ENCODE measurements at regions not wholly inside any gene's neighbourhood (a gene's known extent, or its start where the extent isn't known, plus 50 kb on each side); places are given as distances from the start of the nearest gene placed in this dataset.

DNA sequence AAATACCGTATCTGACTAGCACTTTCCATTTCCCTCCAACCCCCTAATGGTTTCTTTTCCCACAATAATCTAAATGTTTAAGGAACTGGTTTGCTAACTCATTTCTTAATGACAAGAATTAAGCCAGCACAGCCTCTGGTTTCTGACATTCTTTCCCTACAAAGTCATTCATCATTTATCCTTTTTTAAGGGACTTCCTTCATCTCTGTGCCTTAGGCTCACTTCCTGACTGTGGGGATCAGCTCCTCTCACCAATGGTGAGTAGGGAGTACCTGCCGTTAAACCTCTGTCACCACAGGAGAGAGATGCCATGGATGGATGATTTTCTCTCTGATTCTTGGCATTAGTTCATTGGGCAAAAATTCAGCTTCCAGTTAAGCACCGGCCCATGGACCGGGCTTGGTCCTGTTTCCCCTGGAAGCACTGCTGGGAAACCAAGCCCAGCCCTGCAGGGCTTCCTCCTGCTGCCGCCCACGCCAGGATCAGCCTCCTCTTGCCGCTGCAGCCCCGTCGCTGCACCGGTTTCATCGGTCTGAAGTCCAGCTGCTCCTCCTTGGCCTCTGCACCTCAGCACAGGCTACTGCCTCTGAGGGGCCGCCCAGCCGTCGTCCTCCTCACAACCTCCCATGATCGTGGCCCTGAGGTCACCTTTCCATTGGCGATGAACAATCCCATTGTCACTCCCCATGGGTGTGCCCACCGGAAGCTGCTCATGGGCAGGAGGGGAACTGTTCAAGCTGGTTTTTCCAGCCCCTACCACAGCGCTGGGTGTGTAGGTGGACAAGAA, 64.0 kb upstream of the ZNF516 start:
- Histone ChIP-seq H3K36me3 (ENCODE audit: control insufficient read depth, insufficient read depth, low read length) (no peaks in the 10 kb centered on the region), H3K9me3 (ENCODE audit: control insufficient read depth, insufficient read depth, low read depth, low read length) (no peaks in the 10 kb centered on the region), H3K4me3 (ENCODE audit: low read depth, low read length) (no peak overlapping the region), H3K4me1 (ENCODE audit: control insufficient read depth, insufficient read depth, low read length) (no peaks in the 10 kb centered on the region), H3K27me3 (ENCODE audit: control insufficient read depth, insufficient read depth, low read length) (no peaks in the 10 kb centered on the region), H3K9ac (ENCODE audit: low read length) (no peak overlapping the region), H3K27ac (ENCODE audit: low read depth, low read length) (no peak overlapping the region)

DNA sequence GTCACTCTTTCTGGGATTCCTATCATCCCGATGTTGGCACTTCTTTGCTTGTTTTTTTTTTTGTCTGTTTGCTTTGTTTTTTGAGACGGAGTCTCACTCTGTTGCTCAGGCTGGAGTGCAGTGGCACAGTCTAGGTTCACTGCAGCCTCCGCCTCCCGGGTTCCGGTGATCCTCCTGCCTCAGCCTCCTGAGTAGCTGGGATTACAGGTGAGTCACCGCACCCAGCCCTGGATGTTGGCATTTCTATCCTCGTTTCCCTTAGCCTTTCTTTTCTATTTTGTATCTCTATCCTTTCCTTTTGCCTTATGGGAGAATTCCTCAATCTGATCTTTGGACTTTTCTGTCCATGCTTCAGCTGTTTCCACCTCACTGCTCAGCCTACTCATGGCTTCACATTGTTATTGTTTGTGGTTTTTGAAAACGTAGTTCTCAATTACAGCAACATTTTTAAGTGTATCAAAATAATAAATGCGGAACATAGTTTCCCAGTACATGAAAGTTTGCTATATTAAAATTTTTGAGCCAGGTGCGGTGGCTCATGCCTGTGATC, 62.1 kb upstream of the ZNF516 start:
- Histone ChIP-seq H3K27me3 (ENCODE audit: control insufficient read depth, insufficient read depth, low read length) (no peaks in the 10 kb centered on the region), H3K27ac (ENCODE audit: low read depth, low read length) (no peak overlapping the region), H3K4me1 (ENCODE audit: control insufficient read depth, insufficient read depth, low read length) (no peaks in the 10 kb centered on the region), H3K4me3 (ENCODE audit: low read depth, low read length) (no peak overlapping the region), H3K9me3 (ENCODE audit: control insufficient read depth, insufficient read depth, low read depth, low read length) (no peaks in the 10 kb centered on the region), H3K9ac (ENCODE audit: low read length) (no peak overlapping the region), H3K36me3 (ENCODE audit: control insufficient read depth, insufficient read depth, low read length) (no peaks in the 10 kb centered on the region)

DNA sequence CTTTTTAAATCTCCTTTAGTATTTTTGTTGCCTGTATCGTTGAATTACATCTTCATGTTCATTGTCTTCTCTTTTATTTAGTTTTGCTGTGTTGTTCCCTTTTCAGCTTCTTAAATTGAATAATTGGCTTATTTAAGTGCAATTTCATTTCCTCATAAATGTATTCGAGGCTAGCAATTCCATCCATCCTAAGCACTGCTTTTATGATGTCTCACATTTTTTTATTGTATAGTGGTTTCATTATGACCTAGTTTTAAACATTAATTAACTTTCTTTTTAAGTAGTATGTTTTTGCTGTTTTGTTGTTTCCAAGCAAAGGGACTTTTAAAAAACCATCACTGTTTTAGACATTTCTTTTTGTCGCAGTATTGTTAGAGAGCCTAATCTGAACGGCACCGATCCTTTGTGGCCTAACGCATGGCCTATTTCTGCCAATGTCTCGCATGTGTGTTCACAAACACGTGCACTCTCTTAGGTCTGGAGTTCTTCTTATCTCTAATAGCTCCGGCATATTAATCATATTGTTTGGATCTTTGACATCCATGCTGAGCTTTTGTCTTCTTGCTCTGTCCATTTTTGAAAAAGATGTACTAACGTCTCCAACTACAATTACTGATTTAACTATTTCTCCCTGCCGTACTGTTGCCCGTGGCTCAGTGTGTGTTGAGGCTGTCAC, 59.6 kb upstream of the ZNF516 start:
- Histone ChIP-seq H3K36me3 (ENCODE audit: control insufficient read depth, insufficient read depth, low read length) (no peaks in the 10 kb centered on the region), H3K9me3 (ENCODE audit: control insufficient read depth, insufficient read depth, low read depth, low read length) (no peaks in the 10 kb centered on the region), H3K27me3 (ENCODE audit: control insufficient read depth, insufficient read depth, low read length) (no peaks in the 10 kb centered on the region), H3K4me1 (ENCODE audit: control insufficient read depth, insufficient read depth, low read length) (no peaks in the 10 kb centered on the region), H3K4me3 (ENCODE audit: low read depth, low read length) (no peak overlapping the region), H3K27ac (ENCODE audit: low read depth, low read length) (no peak overlapping the region), H3K9ac (ENCODE audit: low read length) (no peak overlapping the region)

DNA sequence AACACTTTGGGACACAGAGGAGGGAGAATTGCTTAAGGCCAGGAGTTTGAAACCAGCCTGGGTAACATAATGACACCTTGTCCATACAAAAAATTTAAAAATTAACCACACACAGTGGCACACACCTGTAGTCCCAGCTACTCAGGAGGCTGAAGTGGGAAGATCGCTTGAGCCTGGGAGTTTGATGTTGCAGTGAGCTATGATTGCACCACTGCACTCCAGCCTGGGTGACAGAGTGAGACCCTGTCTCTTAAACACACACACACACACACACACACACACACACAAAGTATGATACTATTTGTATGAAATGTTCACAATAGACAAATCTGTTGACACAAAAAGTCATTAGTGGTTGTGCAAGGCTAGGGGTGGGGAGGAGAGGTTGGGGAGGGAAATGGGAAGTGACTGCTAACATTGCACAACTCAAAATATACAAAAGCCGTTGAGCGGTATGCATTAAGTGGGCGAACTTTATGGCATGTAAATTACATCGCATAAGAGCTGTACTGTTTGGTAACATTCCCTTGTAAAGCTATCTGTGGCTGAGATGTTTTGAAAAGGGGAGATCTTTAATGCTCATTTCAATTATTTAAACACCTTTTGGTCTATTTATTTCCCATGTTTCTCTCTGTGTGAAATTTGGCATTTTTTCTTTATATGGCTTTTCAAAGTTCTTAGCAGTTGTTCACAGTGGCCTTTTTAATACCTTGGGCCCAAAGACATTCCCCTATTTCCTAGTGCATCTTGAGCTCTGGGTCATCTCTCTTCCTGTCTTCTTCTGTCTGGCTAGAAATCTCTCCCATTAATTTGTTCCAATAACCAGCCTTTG, 58.9 kb upstream of the ZNF516 start:
- H3K9me3 ChIP-seq (ENCODE audit: control insufficient read depth, insufficient read depth, low read depth, low read length), result no peaks in the 10 kb centered on the region
- H3K27ac ChIP-seq (ENCODE audit: low read depth, low read length), result no peak overlapping the region

DNA sequence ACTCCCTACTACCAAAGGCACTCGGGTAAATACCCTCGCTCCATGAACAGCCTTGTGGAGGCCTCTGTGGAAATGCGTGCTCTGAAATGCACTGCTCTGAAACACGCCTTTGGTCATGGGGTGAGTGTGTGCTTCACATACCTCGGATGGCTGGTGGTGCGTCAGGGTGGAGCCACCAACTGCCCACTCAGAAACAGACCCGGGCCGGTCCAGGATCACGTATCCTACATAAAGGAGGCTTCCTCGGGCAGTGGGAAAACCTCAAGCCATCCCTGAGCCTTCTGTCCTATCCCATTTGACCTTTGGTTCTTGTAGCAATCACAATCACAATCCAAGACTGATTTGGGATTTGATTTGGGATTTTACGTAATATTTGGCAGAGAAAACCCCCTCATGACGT, 53.5 kb upstream of the ZNF516 start:
- peaks cover 30% of the 10 kb centered on the region for H3K4me1 ChIP-seq (ENCODE audit: control insufficient read depth, insufficient read depth, low read length)
- no peaks in the 10 kb centered on the region for H3K27me3 ChIP-seq (ENCODE audit: control insufficient read depth, insufficient read depth, low read length)
- H3K4me3 ChIP-seq (ENCODE audit: low read depth, low read length), result no peak overlapping the region
- H3K27ac ChIP-seq (ENCODE audit: low read depth, low read length), result no peak overlapping the region
- no peaks in the 10 kb centered on the region for H3K36me3 ChIP-seq (ENCODE audit: control insufficient read depth, insufficient read depth, low read length)
- H3K9me3 ChIP-seq (ENCODE audit: control insufficient read depth, insufficient read depth, low read depth, low read length), result no peaks in the 10 kb centered on the region
- H3K9ac ChIP-seq (ENCODE audit: low read length), result no peak overlapping the region

More for the DNA sequence above, 58.9 kb upstream of the ZNF516 start:
- no peak overlapping the region for H3K4me3 ChIP-seq (ENCODE audit: low read depth, low read length)
- no peaks in the 10 kb centered on the region for H3K4me1 ChIP-seq (ENCODE audit: control insufficient read depth, insufficient read depth, low read length)
- H3K9ac ChIP-seq (ENCODE audit: low read length), result no peak overlapping the region
- H3K36me3 ChIP-seq (ENCODE audit: control insufficient read depth, insufficient read depth, low read length), result no peaks in the 10 kb centered on the region
- H3K27me3 ChIP-seq (ENCODE audit: control insufficient read depth, insufficient read depth, low read length), result no peaks in the 10 kb centered on the region

DNA sequence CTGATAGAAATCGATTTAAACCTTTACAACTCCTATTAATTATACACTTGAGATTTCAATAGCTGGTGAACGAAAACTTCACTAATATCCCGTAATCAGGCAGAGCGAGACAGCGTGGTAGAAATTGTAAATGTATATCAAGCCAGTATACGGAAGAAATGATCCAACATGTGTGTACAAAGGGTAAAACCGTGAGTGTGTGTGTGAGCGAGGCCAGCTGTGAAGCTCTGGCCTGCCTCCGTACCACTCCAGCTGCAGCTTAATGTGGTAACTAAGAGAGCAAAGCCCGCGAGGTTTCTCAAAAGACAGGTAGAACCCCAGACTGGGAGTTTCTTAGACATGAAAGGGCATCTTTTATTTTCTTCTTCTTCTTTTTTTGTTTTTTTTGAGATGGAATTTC, 52.3 kb upstream of the ZNF516 start:
- Histone ChIP-seq H3K9me3 (ENCODE audit: control insufficient read depth, insufficient read depth, low read depth, low read length) (no peaks in the 10 kb centered on the region), H3K9ac (ENCODE audit: low read length) (no peak overlapping the region), H3K4me3 (ENCODE audit: low read depth, low read length) (no peak overlapping the region), H3K4me1 (ENCODE audit: control insufficient read depth, insufficient read depth, low read length) (peaks cover 30% of the 10 kb centered on the region), H3K36me3 (ENCODE audit: control insufficient read depth, insufficient read depth, low read length) (no peaks in the 10 kb centered on the region), H3K27me3 (ENCODE audit: control insufficient read depth, insufficient read depth, low read length) (no peaks in the 10 kb centered on the region), H3K27ac (ENCODE audit: low read depth, low read length) (no peak overlapping the region)

DNA sequence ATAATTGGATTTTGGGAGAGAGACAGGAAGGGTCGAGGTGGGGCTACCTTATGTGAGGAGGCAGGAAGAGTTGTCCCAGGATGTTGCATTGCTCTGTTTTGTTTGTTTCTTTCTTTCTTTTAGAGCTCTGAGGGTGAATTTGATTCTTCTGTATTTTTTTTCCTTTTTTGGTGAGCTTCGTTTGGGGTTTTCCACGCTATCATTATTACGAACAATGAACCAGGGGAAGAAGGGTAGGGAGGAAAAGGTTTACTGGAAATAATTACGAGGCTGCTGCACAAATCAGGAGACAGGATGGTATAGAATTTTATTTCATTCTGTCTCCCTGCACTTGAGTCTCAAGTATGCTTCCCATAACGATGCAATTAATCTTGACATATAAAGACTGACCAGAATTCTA, 51.4 kb upstream of the ZNF516 start:
- Histone ChIP-seq H3K4me1 (ENCODE audit: control insufficient read depth, insufficient read depth, low read length) (peaks cover 30% of the 10 kb centered on the region), H3K27me3 (ENCODE audit: control insufficient read depth, insufficient read depth, low read length) (no peaks in the 10 kb centered on the region), H3K9me3 (ENCODE audit: control insufficient read depth, insufficient read depth, low read depth, low read length) (no peaks in the 10 kb centered on the region), H3K36me3 (ENCODE audit: control insufficient read depth, insufficient read depth, low read length) (no peaks in the 10 kb centered on the region), H3K27ac (ENCODE audit: low read depth, low read length) (no peak overlapping the region), H3K4me3 (ENCODE audit: low read depth, low read length) (no peak overlapping the region), H3K9ac (ENCODE audit: low read length) (no peak overlapping the region)

DNA sequence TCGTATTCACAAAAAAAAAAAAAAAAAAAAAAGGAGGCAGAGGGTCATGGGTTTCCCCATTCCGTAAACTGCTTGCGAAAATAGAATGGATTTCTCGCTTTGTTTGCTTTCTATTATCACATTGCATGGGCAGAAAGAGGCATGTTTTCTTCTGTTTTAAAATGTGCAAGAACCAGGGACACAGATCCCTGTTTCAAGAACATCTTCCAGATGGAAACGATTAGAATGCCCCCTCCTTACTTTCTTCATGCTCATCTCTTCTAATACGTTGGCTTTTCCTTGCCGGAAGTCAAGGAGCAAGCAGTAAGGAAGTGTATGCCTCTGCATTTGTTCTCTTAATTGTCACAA, 51.0 kb upstream of the ZNF516 start:
- H3K36me3 ChIP-seq (ENCODE audit: control insufficient read depth, insufficient read depth, low read length), result no peaks in the 10 kb centered on the region
- no peaks in the 10 kb centered on the region for H3K27me3 ChIP-seq (ENCODE audit: control insufficient read depth, insufficient read depth, low read length)
- peaks cover 30% of the 10 kb centered on the region for H3K4me1 ChIP-seq (ENCODE audit: control insufficient read depth, insufficient read depth, low read length)
- no peak overlapping the region for H3K9ac ChIP-seq (ENCODE audit: low read length)
- no peaks in the 10 kb centered on the region for H3K9me3 ChIP-seq (ENCODE audit: control insufficient read depth, insufficient read depth, low read depth, low read length)
- no peak overlapping the region for H3K4me3 ChIP-seq (ENCODE audit: low read depth, low read length)
- no peak overlapping the region for H3K27ac ChIP-seq (ENCODE audit: low read depth, low read length)

DNA sequence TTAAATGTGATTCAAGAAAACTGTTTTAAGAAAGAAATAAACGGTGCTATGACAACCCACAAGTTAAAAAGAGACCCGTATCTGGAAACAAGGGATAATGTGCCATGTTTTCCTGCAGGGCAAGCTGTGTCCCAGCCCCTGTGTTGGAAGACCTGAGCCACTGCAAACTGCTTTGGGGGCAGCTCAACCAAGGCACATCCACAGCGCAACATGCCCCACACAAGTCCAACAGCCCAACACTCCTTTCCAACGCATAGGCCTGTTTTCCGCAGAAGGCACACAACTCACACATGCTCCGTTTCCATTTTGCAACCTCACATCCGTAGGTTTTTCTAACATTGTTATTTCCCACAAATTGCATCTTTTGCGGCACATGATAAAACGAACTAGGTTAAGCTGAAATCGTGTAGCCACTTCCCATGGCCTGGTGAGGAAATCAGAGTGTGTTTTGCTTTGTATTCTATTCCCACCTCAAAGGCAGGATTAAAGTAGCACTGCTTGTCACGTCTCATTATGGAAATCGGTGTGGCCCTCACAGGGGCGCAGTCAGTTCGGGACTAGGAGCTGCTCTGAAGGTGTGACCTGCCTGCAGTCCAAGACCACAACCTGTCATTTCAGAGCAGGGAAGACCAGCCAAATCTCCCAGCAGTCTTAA, 50.5 kb upstream of the ZNF516 start:
- H3K9ac ChIP-seq (ENCODE audit: low read length), result no peak overlapping the region
- no peak overlapping the region for H3K27ac ChIP-seq (ENCODE audit: low read depth, low read length)
- H3K27me3 ChIP-seq (ENCODE audit: control insufficient read depth, insufficient read depth, low read length), result no peaks in the 10 kb centered on the region
- no peaks in the 10 kb centered on the region for H3K36me3 ChIP-seq (ENCODE audit: control insufficient read depth, insufficient read depth, low read length)
- no peaks in the 10 kb centered on the region for H3K9me3 ChIP-seq (ENCODE audit: control insufficient read depth, insufficient read depth, low read depth, low read length)
- H3K4me3 ChIP-seq (ENCODE audit: low read depth, low read length), result no peak overlapping the region
- H3K4me1 ChIP-seq (ENCODE audit: control insufficient read depth, insufficient read depth, low read length), result peaks cover 30% of the 10 kb centered on the region

DNA sequence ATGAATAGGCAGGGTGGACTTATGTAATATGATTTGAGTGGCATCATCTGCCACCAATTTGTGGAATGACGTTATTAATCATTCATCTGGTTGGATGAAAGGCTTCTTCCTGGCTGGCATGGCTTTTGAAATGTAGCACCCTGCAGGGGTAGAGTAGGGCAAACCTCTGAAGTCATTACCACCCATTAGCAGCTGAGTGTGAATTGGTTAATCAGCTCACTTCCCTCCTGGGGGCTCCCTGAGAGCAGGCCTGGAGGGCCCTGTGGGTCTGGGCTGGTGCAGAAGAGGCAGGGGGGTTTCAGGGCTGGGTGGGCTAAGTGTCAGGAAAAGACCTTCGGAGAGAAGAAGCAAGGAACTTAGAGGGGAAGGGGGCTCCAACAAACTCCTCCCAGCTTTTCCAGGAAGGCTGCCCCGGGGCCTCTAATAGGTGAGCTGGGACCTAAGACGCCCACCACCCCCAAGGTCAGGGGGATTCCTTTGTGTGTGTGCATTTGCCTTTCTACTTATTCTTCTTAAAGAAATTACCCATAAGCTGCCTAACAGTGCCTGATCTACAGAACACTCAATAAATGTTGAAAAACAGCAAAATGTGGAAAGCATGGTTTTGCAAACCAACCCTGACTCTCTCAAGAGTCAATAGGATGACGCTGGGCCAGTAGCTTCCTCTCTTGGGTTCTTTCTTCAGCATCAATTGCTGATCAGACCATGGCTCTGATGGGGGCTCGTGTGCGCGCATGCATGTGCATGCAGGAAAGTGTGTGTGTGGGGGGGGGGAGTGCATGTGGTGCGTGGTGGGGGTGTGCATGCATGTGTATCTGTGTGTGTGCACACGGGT, 49.7 kb upstream of the ZNF516 start:
- H3K27ac ChIP-seq (ENCODE audit: low read depth, low read length), result no peak overlapping the region
- no peaks in the 10 kb centered on the region for H3K9me3 ChIP-seq (ENCODE audit: control insufficient read depth, insufficient read depth, low read depth, low read length)
- no peak overlapping the region for H3K4me3 ChIP-seq (ENCODE audit: low read depth, low read length)
- no peak overlapping the region for H3K9ac ChIP-seq (ENCODE audit: low read length)
- no peaks in the 10 kb centered on the region for H3K27me3 ChIP-seq (ENCODE audit: control insufficient read depth, insufficient read depth, low read length)
- H3K36me3 ChIP-seq (ENCODE audit: control insufficient read depth, insufficient read depth, low read length), result no peaks in the 10 kb centered on the region
- H3K4me1 ChIP-seq (ENCODE audit: control insufficient read depth, insufficient read depth, low read length), result peaks cover 30% of the 10 kb centered on the region
